Fibroblast of gingiva (primary cell): ENCODE measurements at regions not wholly inside any gene's neighbourhood (a gene's known extent, or its start where the extent isn't known, plus 50 kb on each side); places are given as distances from the start of the nearest gene placed in this dataset.

Experiments used
- DNase-seq: peaks from one replicate; pipeline ENCODE4 v3.0.0-alpha.2; 2011; ENCODE audit warnings: low read depth

GRCh38 chr2:45301307-45302277 lies 292.3 kb upstream of the SIX2 start:
- no peak for DNase-seq

- DNase-seq = no peak
Measured at GRCh38 chr2:45300026-45300750, 290.9 kb upstream of the SIX2 start.

- DNase-seq = no peak
Measured at GRCh38 chr2:45299361-45299760, 290.1 kb upstream of the SIX2 start.

- no peak for DNase-seq
Measured at GRCh38 chr2:45293182-45293581, 283.9 kb upstream of the SIX2 start.

GRCh38 chr2:45291296-45291701 lies 282.0 kb upstream of the SIX2 start:
- no peak for DNase-seq

GRCh38 chr2:45289997-45290709 lies 280.9 kb upstream of the SIX2 start:
- no peak for DNase-seq

- no peak for DNase-seq
Measured at GRCh38 chr2:45288532-45289417, 279.5 kb upstream of the SIX2 start.

GRCh38 chr2:45287045-45287444 lies 277.8 kb upstream of the SIX2 start:
- no peak for DNase-seq

- DNase-seq = peak; percentile 21
Measured at GRCh38 chr2:45285771-45286390, 276.6 kb upstream of the SIX2 start.

GRCh38 chr2:45285311-45285710 lies 276.1 kb upstream of the SIX2 start:
- DNase-seq = no peak

GRCh38 chr2:45284621-45284995 lies 275.4 kb upstream of the SIX2 start:
- DNase-seq = no peak

- peak; percentile 92 for DNase-seq
Measured at GRCh38 chr2:45283764-45284620, 274.7 kb upstream of the SIX2 start.

GRCh38 chr2:45282646-45283045 lies 273.4 kb upstream of the SIX2 start:
- no peak for DNase-seq

GRCh38 chr2:45281311-45281710 lies 272.1 kb upstream of the SIX2 start:
- DNase-seq = no peak

- no peak for DNase-seq
Measured at GRCh38 chr2:45280794-45281193, 271.5 kb upstream of the SIX2 start.

- no peak for DNase-seq
Measured at GRCh38 chr2:45279356-45279755, 270.1 kb upstream of the SIX2 start.

GRCh38 chr2:45278365-45279078 lies 269.3 kb upstream of the SIX2 start:
- DNase-seq = no peak

- no peak for DNase-seq
Measured at GRCh38 chr2:45276914-45277313, 267.7 kb upstream of the SIX2 start.

GRCh38 chr2:45275806-45276205 lies 266.6 kb upstream of the SIX2 start:
- DNase-seq = no peak
